Endothelial cell (in vitro differentiated cells): ENCODE measurements at regions not wholly inside any gene's neighbourhood (a gene's known extent, or its start where the extent isn't known, plus 50 kb on each side); places are given as distances from the start of the nearest gene placed in this dataset.

Experiments
- DNase-seq: peaks from one replicate; pipeline ENCODE4 v3.0.0; 2021; ENCODE audit warnings: low spot score
- H3K27ac Mint-ChIP-seq: one replicate; pipeline ENCODE4 v1.8.0; 2021; ENCODE audit warnings: mixed read lengths, inconsistent platforms; ENCODE audit not compliant: unreplicated experiment
- H3K27me3 Mint-ChIP-seq: one replicate; pipeline ENCODE4 v1.8.0; 2021; ENCODE audit warnings: mild to moderate bottlenecking, moderate library complexity, mixed read lengths, inconsistent platforms; ENCODE audit not compliant: unreplicated experiment
- H3K36me3 Mint-ChIP-seq: one replicate; pipeline ENCODE4 v1.8.0; 2021; ENCODE audit warnings: mild to moderate bottlenecking, low read depth, mixed read lengths, inconsistent platforms; ENCODE audit not compliant: unreplicated experiment
- H3K4me1 Mint-ChIP-seq: one replicate; pipeline ENCODE4 v1.8.0; 2021; ENCODE audit warnings: mild to moderate bottlenecking, mixed read lengths, inconsistent platforms; ENCODE audit not compliant: unreplicated experiment
- H3K4me3 Mint-ChIP-seq: one replicate; pipeline ENCODE4 v1.8.0; 2021; ENCODE audit warnings: mild to moderate bottlenecking, mixed read lengths, inconsistent platforms; ENCODE audit not compliant: unreplicated experiment
- H3K9me3 Mint-ChIP-seq: one replicate; pipeline ENCODE4 v1.8.0; 2021; ENCODE audit warnings: mixed read lengths, inconsistent platforms; ENCODE audit not compliant: unreplicated experiment
- TF ChIP-seq, protein P1 (sequence below): fragments of 200-600 bp; sonication (generic); IDR thresholded peaks from one replicate; pipeline ENCODE4 v1.5.0; 2021; ENCODE audit warnings: antibody characterized with exemption; ENCODE audit not compliant: unreplicated experiment

DNA sequence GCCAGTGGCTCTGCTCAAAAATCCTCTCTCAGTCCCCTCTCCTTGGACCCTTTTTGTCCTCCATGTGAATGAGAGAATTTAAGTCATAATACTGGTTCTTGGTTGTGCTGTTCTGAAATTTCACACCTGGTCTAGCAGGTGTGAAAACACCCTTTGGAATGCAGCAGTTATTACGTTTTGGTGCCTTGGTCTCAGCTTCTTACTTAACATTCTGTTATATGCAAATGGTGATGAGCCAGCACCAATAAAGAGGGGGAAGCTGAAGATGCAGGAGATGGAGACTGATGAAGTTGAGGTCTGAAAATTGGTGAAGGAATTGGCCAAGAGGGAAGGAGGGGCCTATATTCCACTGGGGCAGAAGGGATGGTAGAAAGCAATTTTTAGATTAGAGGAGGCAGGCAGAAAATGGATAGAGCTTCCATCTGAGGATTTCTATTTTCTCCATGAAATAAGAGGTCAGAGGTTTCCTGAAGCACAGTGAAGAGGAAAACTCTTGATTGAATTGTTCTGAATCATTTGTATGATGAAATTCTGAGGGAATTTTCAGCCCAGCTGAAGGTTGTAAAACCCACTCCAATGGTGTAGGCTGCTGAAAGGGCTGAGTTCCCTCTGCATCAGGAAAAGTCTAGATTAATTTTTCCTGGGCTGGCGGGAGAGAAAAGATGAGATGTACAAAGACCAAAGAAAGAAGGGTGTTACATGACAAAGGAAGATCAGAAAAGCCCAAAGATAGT lies 94.0 kb upstream of the FAM180A start:
- no peak overlapping the region for H3K4me3 Mint-ChIP-seq
- H3K36me3 Mint-ChIP-seq, result no peaks in the 10 kb centered on the region
- no peaks in the 10 kb centered on the region for H3K4me1 Mint-ChIP-seq
- TF ChIP-seq, protein P1, sequence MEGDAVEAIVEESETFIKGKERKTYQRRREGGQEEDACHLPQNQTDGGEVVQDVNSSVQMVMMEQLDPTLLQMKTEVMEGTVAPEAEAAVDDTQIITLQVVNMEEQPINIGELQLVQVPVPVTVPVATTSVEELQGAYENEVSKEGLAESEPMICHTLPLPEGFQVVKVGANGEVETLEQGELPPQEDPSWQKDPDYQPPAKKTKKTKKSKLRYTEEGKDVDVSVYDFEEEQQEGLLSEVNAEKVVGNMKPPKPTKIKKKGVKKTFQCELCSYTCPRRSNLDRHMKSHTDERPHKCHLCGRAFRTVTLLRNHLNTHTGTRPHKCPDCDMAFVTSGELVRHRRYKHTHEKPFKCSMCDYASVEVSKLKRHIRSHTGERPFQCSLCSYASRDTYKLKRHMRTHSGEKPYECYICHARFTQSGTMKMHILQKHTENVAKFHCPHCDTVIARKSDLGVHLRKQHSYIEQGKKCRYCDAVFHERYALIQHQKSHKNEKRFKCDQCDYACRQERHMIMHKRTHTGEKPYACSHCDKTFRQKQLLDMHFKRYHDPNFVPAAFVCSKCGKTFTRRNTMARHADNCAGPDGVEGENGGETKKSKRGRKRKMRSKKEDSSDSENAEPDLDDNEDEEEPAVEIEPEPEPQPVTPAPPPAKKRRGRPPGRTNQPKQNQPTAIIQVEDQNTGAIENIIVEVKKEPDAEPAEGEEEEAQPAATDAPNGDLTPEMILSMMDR, result no peak
- no peak overlapping the region for H3K27ac Mint-ChIP-seq
- DNase-seq, result no peak
- H3K9me3 Mint-ChIP-seq, result no peaks in the 10 kb centered on the region
- H3K27me3 Mint-ChIP-seq, result no peaks in the 10 kb centered on the region

GRCh38 chr7:135840591-135840990 lies 92.0 kb upstream of the FAM180A start:
- no peak for DNase-seq
- Mint-ChIP-seq H3K4me1 (no peaks in the 10 kb centered on the region), H3K27me3 (no peaks in the 10 kb centered on the region), H3K4me3 (no peak overlapping the region), H3K27ac (no peak overlapping the region), H3K36me3 (no peaks in the 10 kb centered on the region), H3K9me3 (no peaks in the 10 kb centered on the region)
- TF ChIP-seq, protein P1, result no peak

- no peaks in the 10 kb centered on the region for H3K36me3 Mint-ChIP-seq
- no peaks in the 10 kb centered on the region for H3K27me3 Mint-ChIP-seq
- H3K4me1 Mint-ChIP-seq, result peaks cover 19% of the 10 kb centered on the region
- H3K27ac Mint-ChIP-seq, result no peak overlapping the region
- no peak for DNase-seq
- H3K4me3 Mint-ChIP-seq, result no peak overlapping the region
- no peaks in the 10 kb centered on the region for H3K9me3 Mint-ChIP-seq
- TF ChIP-seq, protein P1, result no peak
Measured at GRCh38 chr7:135837675-135838074, 89.1 kb upstream of the FAM180A start.

- DNase-seq, result peak; percentile 18
- TF ChIP-seq, protein P1, result no peak
Measured at GRCh38 chr7:135834266-135834665, 85.7 kb upstream of the FAM180A start.

GRCh38 chr7:135833642-135834041 lies 85.0 kb upstream of the FAM180A start:
- no peak for DNase-seq
- Mint-ChIP-seq H3K4me1 (peaks cover 39% of the 10 kb centered on the region), H3K4me3 (no peak overlapping the region), H3K9me3 (no peaks in the 10 kb centered on the region), H3K27ac (peak overlapping the region; percentile 88), H3K36me3 (no peaks in the 10 kb centered on the region), H3K27me3 (no peaks in the 10 kb centered on the region)
- TF ChIP-seq, protein P1, result no peak

More at GRCh38 chr7:135834266-135834665, 85.7 kb upstream of the FAM180A start:
- Mint-ChIP-seq H3K4me3 (peak overlapping the region; percentile 3), H3K9me3 (no peaks in the 10 kb centered on the region), H3K27ac (peak overlapping the region; percentile 88), H3K36me3 (no peaks in the 10 kb centered on the region), H3K4me1 (peaks cover 33% of the 10 kb centered on the region), H3K27me3 (no peaks in the 10 kb centered on the region)
